Coronary artery (tissue), 2 donors: ENCODE measurements at regions not wholly inside any gene's neighbourhood (a gene's known extent, or its start where the extent isn't known, plus 50 kb on each side); places are given as distances from the start of the nearest gene placed in this dataset.
A peak's percentile ranks its signal among the peaks of the same experiment; 100 is the strongest.

Experiments
- DNase-seq: peaks from one replicate; pipeline ENCODE4 v3.0.0-alpha.2; 2017; ENCODE audit warnings: low spot score
- H3K27ac ChIP-seq, 2 donors: fragments of 200-600 bp; sonication (generic); one replicate each; pipeline ENCODE4 v1.5.1; 2016 to 2019
- H3K4me3 ChIP-seq: fragments of 200-600 bp; sonication (generic); 2 replicates; pipeline ENCODE4 v1.5.1; 2016; ENCODE audit warnings: mild to moderate bottlenecking, moderate library complexity
- TF ChIP-seq, protein P1 (sequence below): fragments of 200-600 bp; sonication (generic); IDR thresholded peaks from one replicate; pipeline ENCODE4 v1.5.1; 2019; ENCODE audit warnings: antibody characterized with exemption

DNA sequence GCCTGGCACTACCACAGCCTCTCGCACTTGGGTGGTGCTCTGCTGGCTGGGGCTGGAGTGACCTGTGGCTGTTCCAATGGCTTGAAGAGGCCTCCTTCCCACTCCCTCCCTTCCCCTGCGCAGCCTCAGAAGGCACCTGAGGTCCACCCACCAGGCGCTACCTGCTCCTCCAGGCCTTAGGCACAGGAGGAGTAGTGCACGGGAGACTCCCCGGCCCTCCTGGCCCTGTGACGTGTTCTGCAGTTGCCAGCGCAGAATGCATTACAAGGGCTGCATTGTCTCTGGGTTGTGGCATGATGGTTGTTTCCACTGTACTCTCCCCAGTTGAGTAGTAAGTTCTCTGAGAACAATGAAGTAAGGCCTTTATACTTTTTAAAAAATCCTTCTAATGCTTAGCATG lies 128.6 kb downstream of the TEX29 start:
- TF ChIP-seq, protein P1, sequence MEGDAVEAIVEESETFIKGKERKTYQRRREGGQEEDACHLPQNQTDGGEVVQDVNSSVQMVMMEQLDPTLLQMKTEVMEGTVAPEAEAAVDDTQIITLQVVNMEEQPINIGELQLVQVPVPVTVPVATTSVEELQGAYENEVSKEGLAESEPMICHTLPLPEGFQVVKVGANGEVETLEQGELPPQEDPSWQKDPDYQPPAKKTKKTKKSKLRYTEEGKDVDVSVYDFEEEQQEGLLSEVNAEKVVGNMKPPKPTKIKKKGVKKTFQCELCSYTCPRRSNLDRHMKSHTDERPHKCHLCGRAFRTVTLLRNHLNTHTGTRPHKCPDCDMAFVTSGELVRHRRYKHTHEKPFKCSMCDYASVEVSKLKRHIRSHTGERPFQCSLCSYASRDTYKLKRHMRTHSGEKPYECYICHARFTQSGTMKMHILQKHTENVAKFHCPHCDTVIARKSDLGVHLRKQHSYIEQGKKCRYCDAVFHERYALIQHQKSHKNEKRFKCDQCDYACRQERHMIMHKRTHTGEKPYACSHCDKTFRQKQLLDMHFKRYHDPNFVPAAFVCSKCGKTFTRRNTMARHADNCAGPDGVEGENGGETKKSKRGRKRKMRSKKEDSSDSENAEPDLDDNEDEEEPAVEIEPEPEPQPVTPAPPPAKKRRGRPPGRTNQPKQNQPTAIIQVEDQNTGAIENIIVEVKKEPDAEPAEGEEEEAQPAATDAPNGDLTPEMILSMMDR: no peak
- no peak for DNase-seq
- no peak overlapping the region for H3K27ac ChIP-seq
- H3K4me3 ChIP-seq: no peak overlapping the region

DNA sequence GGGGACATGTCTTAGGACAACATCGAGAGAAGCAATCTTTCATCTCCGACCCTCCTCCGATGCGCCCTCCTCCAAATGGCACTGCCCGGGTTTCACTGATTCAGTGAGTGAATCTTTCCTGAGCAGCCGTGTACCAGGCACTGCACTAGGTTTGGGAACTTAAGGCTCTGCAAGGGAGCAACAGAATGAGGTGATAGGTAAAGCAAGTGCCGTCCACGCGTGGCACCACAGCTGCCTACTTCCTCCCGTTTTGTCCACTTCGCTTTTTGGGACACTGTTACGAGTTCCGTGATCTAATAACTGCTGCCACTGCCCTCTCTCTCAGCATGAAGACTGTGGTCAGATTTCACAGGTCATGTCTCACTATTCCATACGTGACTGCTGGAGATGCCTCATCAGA lies 131.0 kb downstream of the TEX29 start:
- TF ChIP-seq, protein P1: no peak

DNA sequence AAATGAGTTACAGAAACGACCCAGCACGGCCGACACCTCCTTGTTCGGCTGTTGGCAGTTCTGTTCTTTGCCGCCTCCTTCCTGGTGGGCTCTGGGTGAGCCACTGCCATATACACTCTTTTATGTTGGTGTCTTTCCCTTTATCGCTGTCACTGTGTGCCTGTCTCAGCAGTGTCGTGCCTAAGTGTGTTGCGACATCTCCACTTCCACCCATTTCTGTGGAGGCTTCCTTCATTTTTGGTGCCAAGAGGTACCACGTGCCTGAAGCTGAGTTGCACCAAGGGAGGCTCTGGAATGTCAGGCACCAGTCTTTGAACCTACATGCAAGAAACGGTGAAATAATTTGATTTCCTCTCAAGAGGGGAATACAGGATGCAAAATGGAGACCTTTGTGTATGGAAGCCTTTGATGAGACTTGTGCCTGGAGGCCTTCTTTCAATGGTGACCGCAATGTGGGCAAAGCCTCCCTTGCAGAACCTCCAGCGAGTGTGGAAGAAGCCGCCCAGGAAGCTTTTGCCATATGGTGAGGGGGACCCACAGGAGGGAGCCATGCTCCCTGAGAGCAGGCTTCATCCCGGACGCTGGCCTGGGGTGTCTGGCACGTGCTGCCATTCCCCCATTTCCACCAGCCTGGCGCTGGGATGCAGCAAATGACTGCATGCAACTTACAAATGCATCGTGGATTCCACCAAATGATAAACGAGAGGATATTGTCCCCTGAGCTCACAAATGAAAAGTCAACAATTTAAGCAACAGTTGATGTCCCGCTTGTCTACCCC lies 136.2 kb downstream of the TEX29 start:
- DNase-seq: no peak
- Histone ChIP-seq H3K27ac (no peak overlapping the region), H3K4me3 (no peak overlapping the region)
- TF ChIP-seq, protein P1: no peak

More for the DNA sequence above, 131.0 kb downstream of the TEX29 start:
- Histone ChIP-seq H3K27ac (no peak overlapping the region), H3K4me3 (no peak overlapping the region)
- no peak for DNase-seq

DNA sequence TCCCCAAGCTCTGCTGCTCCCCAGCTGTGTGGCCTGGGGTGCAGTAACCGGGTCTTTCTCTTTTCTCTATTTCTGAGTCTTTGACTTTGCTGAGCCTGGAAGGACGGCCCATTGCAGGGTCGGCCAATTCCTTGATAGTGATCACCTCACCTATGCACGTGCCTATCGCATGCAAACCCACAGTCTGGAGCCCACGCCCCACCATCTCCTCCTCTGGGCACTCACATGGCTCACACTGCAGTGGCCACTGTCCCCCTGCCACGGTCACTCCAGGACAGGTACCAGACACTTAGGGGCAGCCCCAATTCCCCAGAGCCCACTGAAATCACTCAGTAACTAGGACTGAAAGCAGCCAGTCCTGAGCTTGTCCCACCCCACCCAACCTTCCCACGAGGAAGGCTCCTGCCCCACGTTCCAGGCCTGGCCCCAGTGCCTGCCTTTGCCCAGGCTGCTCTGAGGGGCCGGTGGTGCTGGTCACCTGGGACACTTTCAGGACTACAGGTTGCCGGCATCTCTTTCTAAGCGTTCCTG lies 137.6 kb downstream of the TEX29 start:
- TF ChIP-seq, protein P1: no peak
- no peak for DNase-seq
- no peak overlapping the region for H3K4me3 ChIP-seq
- no peak overlapping the region for H3K27ac ChIP-seq

DNA sequence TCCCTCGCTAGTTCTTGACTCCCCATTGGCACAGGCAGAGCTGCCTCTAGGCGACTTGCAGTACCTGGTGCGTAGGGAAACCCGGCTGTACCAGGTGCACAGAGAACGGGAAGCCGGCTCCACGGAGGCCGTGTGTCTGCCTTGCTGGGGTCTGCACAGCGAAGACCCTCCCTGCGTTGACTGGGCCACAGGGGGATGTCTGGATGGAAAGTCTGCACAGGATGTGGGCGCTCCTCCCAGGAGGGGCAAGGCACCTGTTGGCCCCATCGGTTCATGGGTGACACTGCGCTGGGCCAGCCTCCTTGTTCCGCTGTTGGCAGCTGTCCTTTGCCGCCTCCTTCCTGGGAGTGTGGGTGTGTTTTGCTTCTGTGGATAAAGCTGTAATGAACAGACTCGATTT lies 138.3 kb downstream of the TEX29 start:
- Histone ChIP-seq H3K4me3 (no peak overlapping the region), H3K27ac (no peak overlapping the region)
- DNase-seq: no peak
- TF ChIP-seq, protein P1: no peak

DNA sequence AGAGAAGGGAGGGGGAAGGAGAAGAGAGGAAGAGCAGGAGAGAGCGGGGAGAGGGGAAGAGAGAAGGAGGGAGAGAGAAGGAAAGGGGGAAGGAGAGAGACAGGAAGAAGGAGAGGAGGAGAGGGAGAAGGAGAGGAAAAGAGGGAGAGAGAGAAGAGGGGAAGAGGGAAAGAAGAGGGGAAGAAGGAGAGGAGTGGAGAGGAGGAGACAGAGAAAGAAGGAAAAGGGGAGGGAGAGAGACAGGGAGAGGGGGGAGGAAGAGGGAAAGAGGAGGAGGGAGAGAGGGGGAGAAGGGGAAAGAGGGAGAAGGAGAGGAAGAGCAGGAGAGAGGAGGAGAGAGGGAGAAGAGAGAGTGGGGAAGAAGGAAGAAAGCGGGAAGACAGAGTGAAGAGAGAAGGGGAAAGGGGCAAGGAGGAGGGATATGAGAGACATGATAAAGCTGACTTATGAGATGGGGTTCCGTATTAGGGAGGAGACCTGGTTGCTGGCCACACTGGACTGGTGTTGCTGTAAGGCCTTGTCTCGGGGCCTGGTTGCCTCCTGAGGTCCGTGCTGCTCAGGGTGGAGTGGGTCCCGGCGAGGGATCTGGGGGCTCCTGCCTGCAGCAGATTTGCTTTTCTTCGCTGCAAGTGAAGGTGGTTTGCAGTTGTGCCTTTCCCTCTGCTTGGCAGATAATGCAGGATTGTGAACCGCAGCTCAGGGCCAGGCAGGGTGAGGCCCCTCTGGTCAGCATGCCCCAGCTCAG lies 139.5 kb downstream of the TEX29 start:
- TF ChIP-seq, protein P1: no peak
- Histone ChIP-seq H3K27ac (no peak overlapping the region), H3K4me3 (no peak overlapping the region)
- DNase-seq: peak; percentile 41
